Inferior parietal cortex (tissue), 1 donor: ENCODE measurements at regions not wholly inside any gene's neighbourhood (a gene's known extent, or its start where the extent isn't known, plus 50 kb on each side); places are given as distances from the start of the nearest gene placed in this dataset.

ENCODE experiments used
- DNase-seq: peaks from one replicate; pipeline ENCODE4 v3.0.0-alpha.2; 2016; ENCODE audit errors: extremely low spot score

DNA sequence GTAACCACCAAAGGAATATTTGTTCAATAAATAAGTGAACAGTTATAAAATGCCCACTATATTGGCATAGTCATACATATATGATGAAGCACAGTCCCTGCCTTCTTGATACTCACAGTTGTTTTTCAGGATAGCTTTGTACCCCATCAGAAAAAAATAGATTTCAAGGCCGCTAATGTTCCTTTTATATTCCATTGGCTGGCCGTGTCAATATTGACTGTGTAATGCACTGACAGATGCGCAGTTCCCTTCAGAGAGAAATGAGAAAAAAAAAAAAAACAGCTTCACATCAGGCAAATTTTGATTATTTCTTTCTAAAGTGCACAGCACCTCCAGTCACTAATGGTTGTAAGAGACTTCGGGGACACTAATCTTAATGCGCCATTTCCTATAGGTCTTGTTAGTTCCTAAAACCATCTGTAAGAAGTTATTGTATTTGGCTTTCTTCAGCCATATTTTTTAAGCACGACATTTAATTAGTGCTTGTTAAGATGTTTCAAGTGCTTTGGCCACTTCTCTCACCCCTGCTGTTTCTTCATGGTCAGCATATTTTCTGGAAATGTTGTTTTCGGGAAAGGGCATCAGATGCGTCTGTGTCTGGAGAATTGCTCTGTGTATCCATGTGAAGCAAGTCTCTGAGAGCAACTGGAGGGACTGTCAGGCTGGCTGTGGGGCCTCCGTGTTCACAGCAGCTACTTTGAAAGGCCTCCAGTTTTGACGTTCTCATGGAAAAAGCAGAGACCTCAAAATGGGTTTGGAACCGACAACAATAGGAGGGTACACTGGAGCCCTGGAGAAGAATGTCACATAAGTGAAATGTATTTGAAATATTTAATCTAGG, 378.3 kb downstream of the MTX2 start:
- DNase-seq = no peak

DNA sequence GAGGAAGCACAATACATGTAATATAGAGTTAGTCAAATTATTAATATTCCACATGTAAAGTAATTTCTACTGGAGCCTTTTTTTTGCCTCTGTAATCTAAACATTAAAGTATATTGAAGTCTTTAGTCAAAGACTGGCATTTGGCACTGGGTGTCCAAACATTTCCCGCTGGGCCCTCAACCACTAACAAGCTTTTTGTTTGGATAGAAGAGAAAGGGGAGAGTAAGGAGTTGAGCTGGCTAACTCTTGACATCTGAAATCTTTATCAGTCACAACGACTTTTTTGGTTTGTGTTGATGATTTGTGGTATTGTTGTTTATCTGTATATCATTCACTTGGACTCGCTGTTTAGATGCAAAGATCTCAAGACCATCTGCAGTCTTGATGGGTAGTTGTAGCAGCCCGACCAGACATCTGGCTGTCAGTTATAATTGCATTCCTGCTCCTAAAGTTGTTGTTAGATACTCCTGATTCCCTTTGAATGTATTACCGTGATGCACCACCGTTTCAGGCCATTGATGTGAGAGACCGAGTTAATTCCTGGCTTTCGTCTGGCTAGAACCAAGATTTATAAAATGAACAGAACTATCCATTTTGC, 379.6 kb downstream of the MTX2 start:
- DNase-seq = no peak

DNA sequence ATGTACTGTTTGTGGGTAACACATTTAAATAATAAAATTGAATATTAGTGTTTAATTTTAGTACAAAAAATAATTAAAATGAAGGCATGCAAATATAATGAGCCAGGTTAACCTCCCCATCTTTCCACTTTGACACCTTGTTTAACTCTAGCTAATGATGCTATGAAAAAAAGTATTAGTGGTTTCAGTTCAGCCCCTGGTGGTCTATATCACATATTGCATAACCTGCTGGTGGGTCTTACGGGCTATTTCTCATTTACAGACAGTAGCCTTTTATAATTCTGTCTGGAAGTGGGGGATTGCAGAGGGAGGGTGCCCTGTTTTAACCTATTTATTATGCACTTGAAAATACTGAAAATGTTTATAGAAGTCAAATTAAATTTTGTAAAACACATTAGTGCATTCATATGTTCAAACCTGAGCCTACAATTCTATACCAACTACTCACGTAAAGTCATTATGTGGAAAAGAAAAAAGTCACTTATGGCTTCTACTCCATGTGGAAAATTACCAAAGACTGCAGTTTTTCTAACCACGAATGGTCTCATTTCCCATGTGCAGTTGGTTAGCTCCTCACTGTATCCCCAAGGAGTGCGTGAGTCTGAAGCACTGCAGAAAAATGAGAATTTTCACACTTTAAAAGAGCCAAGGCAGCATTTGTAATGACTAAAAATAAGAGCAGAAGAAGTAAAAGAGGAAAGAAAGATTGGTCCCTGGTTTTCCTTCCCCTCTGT, 381.0 kb downstream of the MTX2 start:
- no peak for DNase-seq

DNA sequence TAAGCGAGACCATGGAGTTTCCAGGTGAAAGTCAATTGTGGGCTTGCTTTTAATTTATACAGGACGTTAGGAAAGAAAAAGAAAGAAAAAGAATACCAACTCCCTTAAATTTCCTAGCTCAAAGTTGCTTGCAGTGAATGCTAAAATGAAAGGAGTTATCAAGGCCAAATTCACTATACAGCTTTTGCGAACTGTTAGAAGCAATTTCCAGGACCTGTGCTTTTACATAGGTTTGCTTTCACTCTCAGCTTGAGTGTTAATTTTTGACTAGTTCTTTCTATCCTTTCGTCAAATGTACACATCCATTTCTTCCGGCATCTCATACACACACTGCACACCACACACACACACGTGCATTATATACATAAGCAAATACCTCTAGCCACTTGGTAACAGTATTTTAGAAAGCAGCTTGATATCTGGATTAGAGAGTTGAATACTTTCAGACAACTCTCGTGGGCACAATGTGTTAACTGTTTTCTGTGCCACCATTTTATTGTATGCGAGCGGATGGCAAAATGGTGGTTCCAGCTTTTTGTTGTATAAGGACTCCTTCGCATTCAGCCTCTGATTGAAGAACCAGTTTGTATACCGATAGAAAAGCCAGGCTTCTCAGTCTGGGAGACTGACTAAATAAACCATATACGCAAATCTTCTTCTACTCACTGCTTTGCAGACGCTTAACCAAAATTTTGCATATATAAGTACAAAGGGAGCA, 381.8 kb downstream of the MTX2 start:
- DNase-seq = no peak

DNA sequence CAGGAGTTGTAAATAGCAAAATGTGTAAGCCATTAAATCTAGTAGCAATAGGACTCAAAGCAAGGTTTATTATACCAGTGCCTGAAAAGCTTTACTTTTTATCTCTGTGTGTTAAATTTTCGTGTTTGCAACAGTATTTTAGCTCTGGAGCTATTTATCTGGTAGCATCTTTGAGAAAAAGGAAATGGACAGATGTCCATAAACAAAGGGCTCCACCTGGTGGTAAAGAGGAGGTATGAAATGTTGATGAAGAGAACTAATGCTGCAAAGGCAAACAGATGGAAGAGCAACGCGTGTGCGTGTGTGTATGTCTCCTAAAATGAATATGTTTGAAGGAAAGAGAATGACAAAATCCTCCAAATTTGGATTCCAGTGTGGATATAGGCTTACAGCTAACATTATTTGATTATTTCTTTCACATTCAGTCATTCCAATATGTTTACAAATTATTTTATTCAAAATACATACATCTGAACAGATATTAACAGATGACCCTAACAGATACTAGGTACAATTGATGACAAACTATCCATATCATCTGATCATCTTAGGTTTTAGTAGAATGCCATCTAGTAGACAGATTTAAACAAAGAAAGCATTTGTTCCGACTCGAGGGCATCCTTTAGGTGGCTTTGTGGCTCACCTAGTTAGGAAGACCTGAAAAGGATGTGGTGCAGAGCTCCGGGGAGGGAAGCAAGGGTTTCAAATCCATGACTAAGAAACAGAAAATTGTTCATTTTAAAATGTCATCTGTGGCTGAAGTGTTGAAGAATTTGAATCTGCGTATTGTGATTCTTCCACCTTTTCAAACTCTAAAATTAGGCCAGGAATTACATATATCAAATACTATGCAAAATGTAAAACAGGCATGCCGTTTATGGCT, 383.3 kb downstream of the MTX2 start:
- peak; percentile 80 for DNase-seq

DNA sequence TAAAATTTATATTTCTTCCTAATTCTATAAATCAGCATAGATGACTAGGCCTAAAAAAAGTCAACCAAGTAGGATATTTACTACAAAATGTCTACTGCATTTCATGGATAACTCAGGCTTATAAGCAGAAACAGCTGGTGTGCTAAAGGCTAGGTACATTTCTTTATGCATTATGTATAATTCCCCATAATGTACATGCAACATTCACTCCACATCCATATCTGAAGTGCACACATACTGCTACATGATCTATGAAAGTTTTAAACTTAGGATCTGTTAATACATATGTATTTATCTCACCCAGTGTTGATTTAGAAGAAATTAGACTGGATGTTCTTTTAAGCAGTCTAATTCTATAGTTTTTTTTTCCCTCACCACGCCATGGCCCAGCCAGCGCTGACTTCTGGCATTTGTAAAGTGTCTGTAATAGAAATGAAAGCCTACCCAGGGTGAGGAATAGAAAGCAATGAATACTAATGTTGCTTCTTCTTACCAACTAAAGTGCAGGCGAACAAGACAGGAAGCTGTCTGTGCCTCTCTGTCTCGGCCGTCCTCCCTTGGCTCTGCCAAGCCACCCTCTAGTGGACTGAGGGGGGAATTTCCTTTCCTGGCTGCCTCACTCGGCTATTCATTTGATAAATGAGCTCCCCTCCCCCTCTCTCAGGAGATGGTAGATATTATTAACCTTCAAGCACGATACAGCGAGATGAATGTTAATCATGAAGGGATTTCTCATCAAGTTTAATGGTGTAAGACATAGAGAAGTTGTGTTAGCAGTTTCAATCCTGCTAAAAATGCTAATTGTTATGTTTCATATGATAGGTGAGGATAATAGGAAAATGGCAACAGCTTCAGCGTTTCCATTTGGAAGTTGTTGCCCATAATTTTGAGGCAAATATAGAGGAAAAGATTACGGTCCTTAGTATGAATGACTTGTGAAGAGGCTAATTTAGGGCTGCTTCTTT, 384.5 kb downstream of the MTX2 start:
- DNase-seq = peak; percentile 62

DNA sequence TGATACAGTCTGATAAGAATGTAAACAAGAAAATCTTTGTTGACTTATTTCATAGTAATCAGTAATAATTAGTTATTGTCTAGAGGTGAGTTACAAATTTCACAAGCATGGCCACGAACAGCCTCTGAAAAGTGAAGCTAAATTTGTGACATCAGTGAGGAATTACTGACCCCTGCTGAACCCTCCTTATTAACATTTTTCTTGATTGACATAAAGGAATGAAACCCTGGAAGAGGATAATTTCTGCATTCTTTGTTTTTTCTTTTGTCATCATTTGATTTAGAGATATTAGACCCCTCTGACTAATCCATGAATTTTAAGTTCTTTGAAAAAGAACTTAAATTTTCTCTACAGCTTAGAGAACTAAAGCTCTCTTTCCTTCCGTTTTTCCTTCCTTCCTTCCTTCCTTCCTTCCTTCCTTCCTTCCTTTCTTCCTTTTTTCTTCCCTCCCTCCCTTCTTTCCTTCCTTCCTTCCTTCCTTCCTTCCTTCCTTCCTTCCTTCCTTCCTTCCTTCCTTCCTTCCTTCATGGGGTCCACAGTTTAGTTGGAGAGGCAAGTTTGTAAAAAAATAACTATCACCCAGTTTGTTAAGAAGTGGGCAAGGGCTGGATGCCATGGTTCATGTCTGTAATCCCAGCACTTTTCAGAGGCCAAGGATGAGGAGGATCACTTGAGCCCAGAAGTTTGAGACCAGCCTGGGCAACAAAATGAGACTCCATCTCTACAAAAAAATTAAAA, 387.0 kb downstream of the MTX2 start:
- DNase-seq = no peak

DNA sequence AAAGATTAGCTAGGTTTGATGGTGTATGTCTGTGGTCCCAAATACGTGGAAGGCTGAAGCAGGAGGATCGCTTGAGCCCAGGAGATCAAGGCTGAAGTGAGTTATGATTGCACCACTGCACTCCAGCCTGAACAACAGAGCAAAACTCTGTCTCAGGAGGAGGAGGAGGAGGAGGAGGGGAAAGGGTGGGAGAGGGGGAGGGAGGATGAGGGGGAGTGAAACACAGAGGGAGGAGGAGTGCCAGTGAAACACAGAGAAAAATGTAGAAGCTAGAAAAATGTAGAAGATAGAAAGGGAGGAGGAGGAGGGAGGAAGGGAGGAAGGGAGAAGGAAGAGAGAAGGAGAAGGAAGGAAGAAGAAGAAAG, 387.5 kb downstream of the MTX2 start:
- DNase-seq = no peak

DNA sequence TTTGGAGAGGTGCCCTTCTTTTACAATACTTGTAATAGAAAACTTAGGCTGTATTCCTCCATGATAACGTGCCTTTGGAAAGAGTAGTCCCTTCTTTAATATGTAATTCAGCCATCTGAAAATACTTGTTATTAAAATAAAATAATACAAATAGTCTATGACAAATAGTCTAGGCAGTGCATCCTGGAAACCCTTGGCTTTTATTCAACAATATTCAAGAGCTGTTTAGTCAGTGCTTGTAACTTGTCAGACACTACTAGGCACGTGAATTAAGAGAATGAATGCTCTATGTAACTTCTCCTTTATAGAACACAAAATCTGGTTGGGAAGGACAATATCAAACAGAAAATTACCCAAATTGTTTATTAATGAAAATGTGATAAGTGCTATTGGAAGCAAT, 388.2 kb downstream of the MTX2 start:
- DNase-seq = no peak

DNA sequence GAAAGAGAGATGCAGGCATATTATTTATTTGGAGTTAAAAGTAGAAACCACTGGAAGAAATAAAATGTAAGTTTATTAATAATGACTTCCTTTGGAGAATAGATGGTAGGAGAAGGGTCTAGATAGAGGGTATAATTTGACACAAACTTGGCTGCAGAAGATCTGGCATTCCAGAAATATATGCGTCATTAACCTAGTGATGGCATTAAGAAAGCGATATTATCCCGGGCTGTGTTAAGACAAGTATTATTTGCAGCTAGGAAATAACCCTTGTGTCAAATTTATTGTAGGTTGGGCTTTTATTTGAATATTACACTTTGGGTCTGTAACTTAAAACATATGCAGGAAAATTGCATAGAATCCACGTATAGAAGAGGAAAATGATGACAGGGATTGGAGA, 389.5 kb downstream of the MTX2 start:
- DNase-seq = no peak

DNA sequence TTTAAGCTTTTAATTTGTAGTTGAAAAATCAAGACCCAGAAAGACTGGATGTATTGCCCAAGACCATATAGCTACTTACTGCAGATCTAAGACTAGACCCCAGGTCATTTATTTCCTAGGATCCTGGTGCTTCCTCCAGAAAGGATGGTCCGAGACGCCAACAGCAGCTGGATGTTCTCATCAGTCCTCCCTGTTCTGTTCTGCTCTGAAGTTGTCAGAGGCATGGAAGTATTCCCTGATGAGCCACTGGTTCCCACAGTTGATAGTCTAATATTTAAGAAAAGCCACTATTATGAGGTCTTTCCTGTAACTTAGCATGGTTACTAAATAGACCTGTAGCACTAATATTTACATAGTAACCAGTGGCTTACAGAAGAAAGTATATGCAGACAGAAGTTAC, 393.5 kb downstream of the MTX2 start:
- DNase-seq = no peak

DNA sequence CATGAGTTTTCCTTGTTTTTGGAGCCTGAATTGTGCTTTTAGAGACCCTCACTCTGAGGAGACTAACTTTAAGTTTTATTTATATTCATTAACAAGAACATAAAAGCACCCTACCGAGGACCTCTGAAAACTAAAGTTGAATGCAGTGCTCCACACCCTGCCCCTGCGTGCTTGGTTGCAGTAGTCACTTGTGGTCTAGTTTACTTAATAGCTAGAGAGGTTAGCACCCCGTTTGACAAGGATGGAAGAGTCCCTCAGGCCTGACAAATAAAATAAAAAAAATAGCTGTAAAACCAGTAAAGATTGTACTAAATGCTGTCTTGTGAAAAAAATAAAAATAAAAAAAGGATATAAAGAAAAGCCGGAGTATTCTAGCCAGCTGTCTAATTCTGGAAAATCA, 395.2 kb downstream of the MTX2 start:
- DNase-seq = no peak

DNA sequence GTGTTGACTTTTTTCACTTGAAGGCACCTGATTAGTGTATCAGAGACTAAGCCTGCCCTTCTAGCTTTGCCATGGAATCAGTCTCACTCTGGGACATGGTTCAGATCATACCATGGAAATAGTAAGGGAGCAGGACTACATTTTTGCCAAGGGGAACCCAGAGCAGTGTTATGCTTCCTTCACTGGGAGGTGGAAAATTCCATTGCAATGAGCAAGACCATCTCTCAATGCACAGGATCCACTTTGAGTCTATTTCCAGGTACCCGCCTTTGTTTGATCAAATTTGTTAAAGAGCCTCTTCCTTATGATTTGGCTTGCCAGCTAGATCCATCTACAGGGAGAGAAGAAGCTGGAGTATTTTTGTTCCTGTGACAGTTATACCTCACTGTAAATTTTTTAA, 395.8 kb downstream of the MTX2 start:
- DNase-seq = no peak

DNA sequence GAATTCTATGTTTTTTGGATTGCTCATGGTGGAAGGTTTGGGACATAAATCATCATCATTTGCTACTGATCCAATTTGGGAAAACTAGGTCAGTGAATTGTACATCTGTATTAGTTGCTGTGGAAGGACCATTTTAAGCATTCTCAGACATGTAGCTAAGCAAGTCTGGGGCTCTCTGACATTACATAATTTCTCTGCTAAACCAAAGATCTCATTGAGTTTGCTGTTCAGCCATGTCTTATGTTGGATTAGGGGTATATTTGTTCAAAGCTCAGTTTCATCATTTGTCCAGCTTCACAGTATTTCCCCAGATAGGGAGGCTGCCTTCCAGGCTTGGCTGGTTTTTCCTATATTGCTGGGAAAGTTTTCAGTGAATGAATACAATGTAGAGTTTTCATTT, 399.7 kb downstream of the MTX2 start:
- no peak for DNase-seq

DNA sequence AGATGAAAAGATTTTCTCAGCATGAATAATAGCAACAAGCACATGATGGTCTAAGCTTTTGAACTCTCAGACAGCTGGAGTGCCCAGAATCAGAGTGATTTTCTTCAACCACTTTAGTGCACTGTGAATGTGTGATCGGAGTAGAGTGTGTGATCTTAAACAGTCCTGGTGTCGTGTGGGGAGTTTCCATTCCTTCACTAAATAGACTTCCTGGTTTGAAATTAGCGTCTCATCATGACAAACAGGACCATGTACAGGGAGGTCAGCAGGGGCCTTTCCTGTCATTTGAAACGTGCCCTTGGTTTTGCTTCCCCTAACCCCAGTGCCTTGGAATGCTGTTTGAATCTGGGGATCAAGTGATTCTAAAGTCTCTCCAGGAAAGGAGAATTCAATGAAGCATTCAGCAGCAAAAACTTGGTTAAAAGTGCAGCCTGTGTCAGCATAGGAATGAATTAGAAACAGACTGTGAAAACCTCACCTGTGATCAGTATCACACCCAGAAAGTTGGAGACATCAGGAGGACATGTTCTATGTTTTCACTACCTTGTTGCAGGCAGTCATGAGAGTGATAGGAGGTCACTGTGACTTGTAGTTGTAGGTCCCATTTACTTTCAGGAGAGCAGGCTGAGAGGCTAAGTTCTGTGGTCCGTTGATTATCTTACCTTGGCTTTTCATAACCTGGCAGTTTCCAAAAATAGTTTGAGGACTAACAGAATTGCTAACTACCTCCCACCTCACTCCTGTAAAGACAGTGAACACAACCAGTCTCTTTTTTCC, 400.3 kb downstream of the MTX2 start:
- no peak for DNase-seq

DNA sequence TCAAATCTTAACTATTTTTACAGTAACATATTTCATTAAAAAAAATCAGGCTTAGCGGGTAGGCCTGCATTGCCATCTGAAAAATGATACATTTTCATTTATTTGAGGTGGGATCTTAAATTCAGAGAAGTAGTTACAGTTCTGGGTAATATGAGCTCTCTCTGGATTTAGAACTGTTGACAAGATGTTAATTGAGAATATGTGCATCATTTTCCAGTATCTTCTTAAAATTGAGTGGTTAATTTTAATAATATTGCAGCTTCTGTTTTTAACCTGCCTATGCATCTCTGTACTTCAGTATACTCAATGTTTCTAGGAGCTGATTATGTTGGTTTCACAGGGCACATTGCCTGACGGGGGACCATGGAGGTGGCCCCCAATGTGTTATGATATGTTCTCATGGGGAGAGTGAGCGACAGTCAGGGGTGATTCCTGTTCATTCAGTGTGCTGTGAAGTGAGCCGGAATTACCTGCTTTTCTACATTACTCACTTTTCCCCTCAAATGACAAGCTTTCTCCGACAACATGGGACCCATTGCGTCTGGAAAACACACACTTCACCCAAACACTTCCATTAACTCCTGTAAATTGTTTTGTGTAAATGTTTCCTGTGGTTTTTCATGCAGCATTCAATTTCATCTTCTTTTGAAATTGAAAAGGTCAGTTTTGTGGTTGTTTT, 406.2 kb downstream of the MTX2 start:
- DNase-seq = no peak

DNA sequence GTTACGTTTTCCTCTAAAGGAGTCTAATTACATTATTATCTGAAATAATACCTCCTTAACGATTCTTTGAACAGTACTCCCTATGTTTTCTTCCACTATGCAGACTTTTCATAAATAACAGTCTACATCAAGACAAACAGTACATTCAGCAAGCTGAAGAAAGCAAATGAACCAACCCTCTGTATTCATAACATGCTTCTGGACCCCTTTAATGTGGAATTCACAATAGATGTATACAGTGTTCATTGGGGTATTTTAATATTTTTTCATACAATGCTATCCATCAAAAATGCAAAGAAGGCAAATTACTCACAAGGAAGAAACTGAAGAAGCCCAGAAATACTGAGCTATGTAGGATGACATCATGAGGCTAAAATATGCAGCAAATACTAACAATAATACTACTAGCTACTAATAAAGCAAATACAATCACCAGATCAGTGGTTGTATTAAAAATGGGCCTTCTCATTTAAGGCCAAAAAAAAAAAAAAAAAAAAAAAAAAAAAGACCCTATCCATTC, 408.6 kb downstream of the MTX2 start:
- no peak for DNase-seq

DNA sequence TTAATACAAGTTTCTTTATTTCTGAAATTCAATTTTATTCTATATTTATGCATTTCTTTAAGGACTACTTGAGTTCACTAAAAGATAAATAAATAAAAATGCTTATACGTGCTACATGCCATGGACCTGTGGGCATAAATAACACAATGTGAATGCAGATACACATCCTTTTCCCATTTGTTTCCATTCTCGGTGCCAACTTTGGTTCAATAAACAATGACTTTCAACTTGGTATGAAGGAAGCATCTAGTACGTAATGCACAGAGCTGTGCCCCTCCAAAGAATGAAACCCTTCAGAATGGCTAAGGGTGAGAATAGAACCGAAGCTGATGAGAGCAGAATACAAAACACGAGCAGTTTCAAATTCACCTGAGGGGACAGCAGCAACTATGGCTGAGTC, 409.3 kb downstream of the MTX2 start:
- DNase-seq = no peak
